Head of caudate nucleus (tissue), 42 donors: ENCODE measurements at regions not wholly inside any gene's neighbourhood (a gene's known extent, or its start where the extent isn't known, plus 50 kb on each side); places are given as distances from the start of the nearest gene placed in this dataset.

ENCODE experiments used
- DNase-seq, 42 donors: peaks; one replicate each; pipeline versions ENCODE4 v3.0.0 to v3.0.0-alpha.2; 2020 to 2021; ENCODE audit warnings: mixed read lengths in 7 of 42
- intact Hi-C: fragments of 100-400 bp; cut with DNase I; formaldehyde crosslinking; loops from one replicate; pipeline ENCODE4 v1.15.0; 2022

DNA sequence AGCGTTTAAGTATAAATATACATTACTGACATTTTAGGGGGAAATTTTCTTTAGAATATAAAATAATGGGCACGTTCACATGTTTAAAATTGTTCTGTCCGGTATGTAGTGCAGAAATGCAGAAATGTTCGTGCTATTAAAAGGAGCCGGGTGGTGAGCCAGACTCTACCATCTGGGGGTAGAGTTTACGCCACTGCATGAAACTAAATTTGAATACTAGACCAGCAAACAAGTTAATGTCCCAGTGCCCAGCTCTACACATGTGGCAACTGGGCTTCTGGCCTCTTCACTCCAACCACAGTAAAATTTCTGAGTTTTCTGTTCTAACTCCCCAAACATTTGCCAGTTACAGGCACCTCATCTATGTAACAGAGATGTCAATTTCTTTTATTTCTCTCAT lies 1453.3 kb upstream of the TENM3 start:
- intact Hi-C loops, result no loop called here
- no peak for DNase-seq

- no peak for DNase-seq
- intact Hi-C loops, result no loop called here
Observed at GRCh38 chr4:180790471-180790870, 1452.7 kb upstream of the TENM3 start.

GRCh38 chr4:180792541-180792940 lies 1450.7 kb upstream of the TENM3 start:
- no peak for DNase-seq
- intact Hi-C loops, result no loop called here

DNA sequence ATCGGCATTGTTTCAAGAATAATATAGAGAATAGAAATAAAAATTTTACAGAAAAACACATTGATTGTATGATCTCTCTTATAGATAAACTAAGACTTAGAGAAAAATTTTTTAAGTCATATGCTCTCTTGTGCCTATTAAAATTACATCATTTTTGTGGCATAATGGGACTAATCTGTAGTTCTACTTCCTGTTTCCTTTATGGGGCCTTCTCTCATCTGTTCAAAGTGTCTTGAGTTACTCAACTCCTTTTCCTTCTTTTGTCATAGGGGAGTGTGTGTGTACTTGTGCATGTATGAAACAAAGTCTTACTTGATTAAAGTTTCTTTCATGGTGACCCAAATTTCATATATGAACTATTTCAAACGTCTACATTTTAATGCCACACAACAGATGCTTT lies 1448.9 kb upstream of the TENM3 start:
- DNase-seq, result no peak
- intact Hi-C loops, result no loop called here

DNA sequence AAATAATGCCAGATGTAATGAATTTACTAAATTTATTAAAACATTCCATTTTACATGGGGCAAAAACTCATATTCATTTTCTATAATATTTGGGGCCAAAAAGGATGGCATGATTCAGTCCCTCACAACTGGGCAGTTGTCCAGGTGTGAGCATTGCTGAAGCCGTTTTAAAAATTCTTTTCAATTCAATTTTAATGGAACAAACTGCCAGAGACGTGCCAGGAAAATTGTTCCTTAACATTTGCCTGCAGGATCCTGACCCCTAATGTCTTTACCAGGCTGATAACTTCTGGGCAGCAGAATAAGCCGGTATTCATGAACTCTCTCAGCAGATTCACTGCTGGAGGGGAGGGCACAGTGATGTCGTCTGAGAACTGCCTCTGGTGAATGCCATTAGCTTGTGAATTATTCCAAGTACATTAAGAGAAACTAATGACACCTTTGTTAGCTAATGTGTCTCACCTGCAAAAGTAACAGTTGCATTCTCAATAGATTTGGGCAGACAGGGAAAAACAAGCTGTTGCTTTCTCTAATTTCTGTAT lies 1445.1 kb upstream of the TENM3 start:
- intact Hi-C loops, result no loop called here
- DNase-seq, result no peak

- intact Hi-C loops, result no loop called here
- DNase-seq, result no peak
Observed at GRCh38 chr4:180799798-180800197, 1443.4 kb upstream of the TENM3 start.

- intact Hi-C loops, result no loop called here
- DNase-seq, result no peak
Observed at GRCh38 chr4:180805101-180805500, 1438.1 kb upstream of the TENM3 start.

DNA sequence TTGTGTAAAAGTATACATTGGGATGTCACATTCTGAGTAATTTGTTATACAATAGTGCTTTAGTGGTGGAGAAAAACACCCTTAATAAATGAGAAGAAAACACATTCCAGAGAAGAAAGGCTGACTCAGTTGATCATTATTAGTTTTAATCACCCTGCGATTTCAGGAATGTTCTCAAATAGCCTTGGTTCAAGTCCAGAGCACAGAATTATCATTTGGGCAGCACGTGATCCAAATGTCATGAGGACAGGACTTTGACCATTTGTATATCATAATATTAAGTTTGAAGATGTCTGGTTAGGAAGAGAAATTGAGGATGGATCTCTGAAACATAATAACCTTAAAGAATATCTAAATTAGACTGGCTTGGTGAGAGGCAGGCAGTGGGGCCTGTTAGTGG lies 1434.3 kb upstream of the TENM3 start:
- intact Hi-C loops, result no loop called here
- no peak for DNase-seq

GRCh38 chr4:180809439-180809838 lies 1433.8 kb upstream of the TENM3 start:
- intact Hi-C loops, result no loop called here
- no peak for DNase-seq

GRCh38 chr4:180810581-180810980 lies 1432.6 kb upstream of the TENM3 start:
- no peak for DNase-seq
- intact Hi-C loops, result no loop called here

- intact Hi-C loops, result no loop called here
- no peak for DNase-seq
Observed at GRCh38 chr4:180811556-180811955, 1431.6 kb upstream of the TENM3 start.

DNA sequence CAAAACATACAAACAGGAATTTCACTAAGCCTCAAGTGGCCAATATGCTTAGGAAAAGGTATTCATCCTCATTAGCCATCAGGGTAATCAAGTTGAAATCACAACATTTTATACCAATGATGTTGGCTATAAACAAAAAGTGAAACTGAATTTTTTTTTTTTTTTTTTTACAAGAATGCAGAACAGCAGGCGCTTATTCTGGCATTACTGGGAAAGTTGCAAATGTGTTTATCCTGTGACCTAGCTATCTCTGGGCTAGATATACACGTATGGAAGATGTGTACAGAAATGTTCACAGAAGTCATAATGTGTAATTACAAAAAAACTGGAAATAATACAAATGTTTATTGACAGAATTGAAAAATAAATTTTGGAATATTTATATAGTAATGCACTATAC lies 1430.4 kb upstream of the TENM3 start:
- intact Hi-C loops, result no loop called here
- DNase-seq, result no peak

GRCh38 chr4:180814875-180815417 lies 1428.3 kb upstream of the TENM3 start:
- intact Hi-C loops, result no loop called here
- no peak for DNase-seq

GRCh38 chr4:180817529-180817928 lies 1425.7 kb upstream of the TENM3 start:
- no peak for DNase-seq
- intact Hi-C loops, result no loop called here

DNA sequence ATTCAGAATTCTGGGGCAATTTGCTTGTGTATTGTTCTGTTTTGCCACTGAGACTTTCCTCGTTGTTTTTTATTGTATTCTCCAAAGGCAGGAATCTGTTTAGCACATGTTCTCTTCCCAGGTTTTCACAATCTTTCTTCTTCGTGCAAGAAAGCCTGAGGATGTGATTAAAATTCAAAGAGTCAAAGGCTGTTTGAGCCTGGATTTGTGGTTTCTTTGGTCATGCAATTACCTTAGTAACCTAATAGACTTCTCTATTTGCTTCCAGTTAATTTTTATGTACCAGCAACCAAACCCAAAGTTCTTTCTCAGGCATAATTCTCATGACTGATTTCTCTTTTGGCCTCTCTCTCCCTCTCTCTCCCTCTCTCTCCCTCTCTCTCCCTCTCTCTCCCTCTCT lies 1420.1 kb upstream of the TENM3 start:
- intact Hi-C loops, result loop anchor here (10.0 kb wide), 1 partner anchor 142 kb away; no protein-coding TSS in a partner anchor
- no peak for DNase-seq

DNA sequence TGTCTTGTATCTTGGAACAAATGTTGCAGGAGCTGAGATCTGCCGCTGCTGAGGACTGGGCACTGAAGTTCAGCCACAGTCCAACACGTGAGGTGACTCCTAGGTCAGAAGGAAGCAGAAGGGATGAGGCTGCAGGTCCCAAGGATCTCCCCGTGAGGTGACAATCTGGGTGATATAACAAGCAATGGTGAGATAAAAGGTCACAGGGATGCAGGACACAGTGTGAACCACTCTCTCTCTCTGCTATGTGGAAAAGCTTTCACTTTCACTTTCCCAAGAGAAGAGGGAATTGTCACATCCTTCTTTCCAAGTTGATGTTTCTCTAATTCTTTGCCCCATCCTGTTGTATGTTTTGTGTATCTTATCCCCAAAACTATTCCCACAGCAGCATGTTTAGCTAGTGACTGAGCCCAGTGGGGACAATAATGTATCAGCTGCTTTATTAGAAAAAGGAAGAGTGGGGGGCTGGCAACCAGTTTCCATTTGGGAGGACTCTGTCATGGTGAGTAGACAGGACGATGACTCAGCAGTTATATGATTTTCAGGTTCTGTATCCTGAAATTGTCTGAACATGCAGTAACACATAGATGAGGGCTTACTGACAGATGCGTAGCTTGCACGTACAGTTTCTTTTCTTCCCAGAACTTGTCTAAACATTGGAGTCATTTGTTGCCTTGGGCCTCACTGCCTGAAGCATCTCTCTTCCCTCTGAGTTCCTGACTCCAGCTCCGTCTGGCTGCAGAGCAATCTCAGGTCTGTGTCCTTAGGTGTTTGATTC lies 1415.8 kb upstream of the TENM3 start:
- intact Hi-C loops, result loop anchor here (10.0 kb wide), 1 partner anchor 137 kb away; no protein-coding TSS in a partner anchor
- peak in 20 of 42 donors; percentile 3 to 53 (median 15) for DNase-seq

- intact Hi-C loops, result loop anchor here (10.0 kb wide), 1 partner anchor 136 kb away; no protein-coding TSS in a partner anchor
- DNase-seq, result peak in 26 of 42 donors; percentile 11 to 85 (median 52)
Observed at GRCh38 chr4:180828455-180829018, 1414.7 kb upstream of the TENM3 start.

DNA sequence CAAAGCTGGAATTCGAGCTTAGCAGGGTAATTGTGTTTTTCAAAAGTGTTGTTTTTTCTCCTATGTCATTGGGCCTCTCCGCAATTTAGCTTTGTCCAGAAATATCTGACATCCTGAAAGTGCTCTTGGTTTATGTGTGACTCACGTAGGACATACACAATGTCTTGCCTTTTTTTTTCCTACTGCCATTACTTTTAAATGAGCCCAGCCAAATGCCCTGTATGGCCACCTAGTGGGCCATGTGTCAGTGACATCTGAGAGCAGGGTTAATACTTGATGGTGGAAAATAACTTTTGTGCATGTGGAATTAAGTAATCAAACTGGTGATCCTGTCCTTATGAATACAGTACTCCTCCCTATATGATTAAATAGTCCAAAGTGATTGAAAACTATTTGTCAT lies 1411.1 kb upstream of the TENM3 start:
- DNase-seq, result no peak
- intact Hi-C loops, result no loop called here

GRCh38 chr4:180840142-180840541 lies 1403.1 kb upstream of the TENM3 start:
- DNase-seq, result no peak
- intact Hi-C loops, result no loop called here

DNA sequence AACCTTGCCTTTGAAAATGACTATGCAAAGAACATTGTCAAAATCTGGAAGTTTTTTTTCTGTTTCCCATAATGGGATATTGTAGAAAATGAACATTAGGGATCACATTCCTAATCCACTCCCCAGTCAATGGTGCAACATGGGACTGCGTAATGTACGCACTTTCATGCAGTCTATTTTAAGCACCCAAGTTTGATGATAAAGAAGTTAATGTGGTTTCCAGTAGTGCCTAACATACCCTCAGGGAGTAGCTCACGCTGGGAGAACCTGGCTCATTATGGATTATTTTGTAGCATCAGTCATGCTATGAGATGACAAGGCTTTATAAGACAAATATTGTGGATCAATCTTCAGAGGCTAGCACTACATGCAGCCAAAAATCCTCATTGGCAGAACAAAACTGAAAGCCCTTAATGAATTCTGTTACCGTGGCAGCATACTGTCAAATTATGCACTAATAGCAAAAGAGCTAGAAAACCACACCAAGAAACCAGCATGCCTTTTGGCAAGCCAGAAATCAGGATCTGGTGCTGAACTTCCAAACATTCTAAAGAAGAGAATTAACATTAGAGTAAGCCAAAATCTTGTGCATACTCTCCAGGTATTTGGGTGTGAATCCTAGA lies 1392.8 kb upstream of the TENM3 start:
- no peak for DNase-seq
- intact Hi-C loops, result no loop called here
